NCI-H345 treated with DMSO at 0.1 percent for 48 hours (cell line): ENCODE measurements at regions not wholly inside any gene's neighbourhood (a gene's known extent, or its start where the extent isn't known, plus 50 kb on each side); places are given as distances from the start of the nearest gene placed in this dataset.
"Not testable (repeated sequence)": the region's sequence is repeated elsewhere in the genome, so short reads cannot be mapped to it uniquely, and the experiment has no call there.

Experiments used
- DNase-seq: peaks from one replicate; lab custom pipeline; 2025; ENCODE audit not compliant: unreplicated experiment; lab: John Stamatoyannopoulos, UW

GRCh38 chr9:1909322-1909721 lies 105.8 kb upstream of the SMARCA2 start:
- DNase-seq, result no peak

- no peak for DNase-seq
These were observed 104.8 kb upstream of the SMARCA2 start for GRCh38 chr9:1910269-1910811.

GRCh38 chr9:1913631-1914330 lies 101.4 kb upstream of the SMARCA2 start:
- no peak for DNase-seq

GRCh38 chr9:1916095-1916494 lies 99.1 kb upstream of the SMARCA2 start:
- DNase-seq, result no peak

- DNase-seq, result no peak
These were observed 98.5 kb upstream of the SMARCA2 start for GRCh38 chr9:1916655-1917054.

GRCh38 chr9:1917396-1917935 lies 97.7 kb upstream of the SMARCA2 start:
- no peak for DNase-seq

GRCh38 chr9:1918108-1918507 lies 97.0 kb upstream of the SMARCA2 start:
- DNase-seq, result no peak

- DNase-seq, result no peak
These were observed 96.5 kb upstream of the SMARCA2 start for GRCh38 chr9:1918622-1919021.

- DNase-seq, result no peak
These were observed 95.9 kb upstream of the SMARCA2 start for GRCh38 chr9:1919229-1919628.

GRCh38 chr9:1920386-1920785 lies 94.8 kb upstream of the SMARCA2 start:
- DNase-seq, result no peak

GRCh38 chr9:1922026-1922425 lies 93.1 kb upstream of the SMARCA2 start:
- no peak for DNase-seq

- no peak for DNase-seq
These were observed 87.6 kb upstream of the SMARCA2 start for GRCh38 chr9:1927546-1927945.

- no peak for DNase-seq
These were observed 86.0 kb upstream of the SMARCA2 start for GRCh38 chr9:1929134-1929533.

- no peak for DNase-seq
These were observed 85.4 kb upstream of the SMARCA2 start for GRCh38 chr9:1929722-1930244.

GRCh38 chr9:1930245-1930736 lies 84.9 kb upstream of the SMARCA2 start:
- not testable (repeated sequence) for DNase-seq

GRCh38 chr9:1938135-1938534 lies 77.0 kb upstream of the SMARCA2 start:
- no peak for DNase-seq

GRCh38 chr9:1938675-1939170 lies 76.4 kb upstream of the SMARCA2 start:
- no peak for DNase-seq

- no peak for DNase-seq
These were observed 75.7 kb upstream of the SMARCA2 start for GRCh38 chr9:1939466-1939865.

GRCh38 chr9:1939926-1940368 lies 75.2 kb upstream of the SMARCA2 start:
- peak; percentile 34 for DNase-seq

- no peak for DNase-seq
These were observed 73.2 kb upstream of the SMARCA2 start for GRCh38 chr9:1941989-1942388.

GRCh38 chr9:1946526-1947283 lies 68.4 kb upstream of the SMARCA2 start:
- DNase-seq, result no peak
